Loucy (cell line): ENCODE measurements at regions not wholly inside any gene's neighbourhood (a gene's known extent, or its start where the extent isn't known, plus 50 kb on each side); places are given as distances from the start of the nearest gene placed in this dataset.

Source experiments
- H2AFZ ChIP-seq: fragments of 200-600 bp; sonication (generic); 2 replicates; pipeline ENCODE4 v1.6.0; 2016; ENCODE audit warnings: antibody characterized with exemption, mild to moderate bottlenecking, low read length, moderate library complexity
- H3F3A ChIP-seq: fragments of 200-600 bp; 2 replicates; pipeline ENCODE4 v1.6.0; 2016; ENCODE audit warnings: antibody characterized with exemption, low read depth, mild to moderate bottlenecking
- H3K27me3 ChIP-seq: fragments of 200-600 bp; sonication (generic); 2 replicates; pipeline ENCODE4 v1.6.1; 2014; ENCODE audit warnings: low read length, mild to moderate bottlenecking; ENCODE audit not compliant: insufficient read depth, poor library complexity, severe bottlenecking
- H3K36me3 ChIP-seq: fragments of 200-600 bp; sonication (generic); 2 replicates; pipeline ENCODE4 v1.6.1; 2016; ENCODE audit warnings: low read length; ENCODE audit not compliant: insufficient read depth
- H3K4me1 ChIP-seq: fragments of 200-600 bp; sonication (generic); 2 replicates; pipeline ENCODE4 v1.5.1; 2014; ENCODE audit warnings: low read length, mild to moderate bottlenecking; ENCODE audit not compliant: insufficient read depth, poor library complexity, severe bottlenecking
- H3K4me2 ChIP-seq: fragments of 200-600 bp; sonication (generic); 2 replicates; pipeline ENCODE4 v1.6.0; 2014; ENCODE audit warnings: antibody characterized with exemption, low read length, low read depth, mild to moderate bottlenecking; ENCODE audit not compliant: poor library complexity, severe bottlenecking
- H3K4me3 ChIP-seq: fragments of 200-600 bp; sonication (generic); 2 replicates; pipeline ENCODE4 v1.5.1; 2014; ENCODE audit warnings: low read length, mild to moderate bottlenecking, mixed read lengths; ENCODE audit not compliant: poor library complexity, severe bottlenecking
- H3K79me2 ChIP-seq: fragments of 200-600 bp; sonication (generic); 2 replicates; pipeline ENCODE4 v1.6.1; 2014; ENCODE audit warnings: low read length; ENCODE audit not compliant: insufficient read depth
- H3K9ac ChIP-seq: fragments of 200-600 bp; sonication (generic); 2 replicates; pipeline ENCODE4 v1.6.0; 2014; ENCODE audit warnings: mild to moderate bottlenecking, low read depth, low read length, moderate library complexity; ENCODE audit not compliant: poor library complexity, severe bottlenecking
- H3K9me2 ChIP-seq: fragments of 200-600 bp; sonication (generic); replicated peaks from 2 replicates; pipeline ENCODE4 v1.6.1; 2016; ENCODE audit warnings: low read depth, low read length, mixed read lengths
- H3K9me3 ChIP-seq: fragments of 200-600 bp; sonication (generic); 2 replicates; pipeline ENCODE4 v1.6.1; 2014; ENCODE audit warnings: mild to moderate bottlenecking, antibody characterized with exemption, low read length, low read depth; ENCODE audit not compliant: insufficient read depth
- H4K20me1 ChIP-seq: fragments of 200-600 bp; sonication (generic); 2 replicates; pipeline ENCODE4 v1.6.0; 2014; ENCODE audit warnings: antibody characterized with exemption, low read length, mild to moderate bottlenecking; ENCODE audit not compliant: insufficient read depth, poor library complexity, severe bottlenecking
- CTCF ChIP-seq: fragments of 200-600 bp; sonication (generic); conservative IDR thresholded peaks from 2 replicates; pipeline ENCODE4 v1.5.1; 2014; ENCODE audit warnings: mild to moderate bottlenecking, antibody characterized with exemption, low read length
- EZH2phosphoT487 ChIP-seq: fragments of 200-600 bp; IDR thresholded peaks from 2 replicates; pipeline ENCODE4 v1.6.1; 2018; ENCODE audit warnings: antibody characterized with exemption, mild to moderate bottlenecking, moderate library complexity, borderline replicate concordance

DNA sequence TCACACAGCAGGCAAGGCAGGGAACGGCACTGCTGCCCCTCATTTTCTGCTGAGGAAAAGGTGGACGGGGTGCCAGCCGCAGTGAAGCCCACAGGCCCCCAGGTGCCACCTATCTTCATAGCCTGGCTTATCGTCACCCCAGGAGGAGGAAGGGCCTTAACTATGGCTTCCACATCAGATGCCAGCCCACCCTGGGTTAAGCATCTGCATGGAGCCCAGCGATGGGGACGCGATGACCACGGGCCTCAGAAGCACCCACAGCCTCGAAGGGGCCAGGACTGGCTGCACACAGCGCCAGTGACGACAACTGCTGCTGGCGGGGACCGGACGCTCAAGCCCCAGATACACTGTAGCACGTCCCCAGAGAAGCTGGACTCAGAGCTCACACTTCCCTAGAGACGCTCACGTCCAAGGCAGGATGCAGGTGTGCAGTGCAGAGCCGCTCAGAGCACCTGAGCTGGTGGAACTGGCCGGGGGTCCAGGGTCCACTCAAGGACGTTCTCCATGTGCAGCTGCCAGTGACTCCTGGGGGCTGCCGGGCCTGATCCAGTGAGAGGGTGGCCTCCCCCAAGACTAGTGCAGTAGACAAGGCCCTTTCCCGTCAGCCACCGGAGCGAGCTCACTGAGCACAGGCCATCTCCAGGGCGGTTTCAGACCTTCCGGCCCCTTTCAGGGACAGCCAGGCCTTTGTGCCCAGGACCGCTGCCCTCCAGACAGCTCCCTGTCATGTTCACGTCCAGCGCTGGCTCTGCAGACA lies 83.0 kb downstream of the YTHDF1 start:
- no peak overlapping the region for H3K4me2 ChIP-seq
- no peaks in the 10 kb centered on the region for H3K9me2 ChIP-seq
- no peak overlapping the region for H2AFZ ChIP-seq
- H3K9me3 ChIP-seq = no peaks in the 10 kb centered on the region
- no peak overlapping the region for H3K4me3 ChIP-seq
- no peaks in the 10 kb centered on the region for H3F3A ChIP-seq
- H3K79me2 ChIP-seq = no peaks in the 10 kb centered on the region
- H3K4me1 ChIP-seq = no peaks in the 10 kb centered on the region
- no peak overlapping the region for H3K9ac ChIP-seq
- no peak for TF ChIP-seq CTCF
- no peak for TF ChIP-seq EZH2phosphoT487
- no peaks in the 10 kb centered on the region for H4K20me1 ChIP-seq
- H3K36me3 ChIP-seq = no peaks in the 10 kb centered on the region
- H3K27me3 ChIP-seq = no peaks in the 10 kb centered on the region

DNA sequence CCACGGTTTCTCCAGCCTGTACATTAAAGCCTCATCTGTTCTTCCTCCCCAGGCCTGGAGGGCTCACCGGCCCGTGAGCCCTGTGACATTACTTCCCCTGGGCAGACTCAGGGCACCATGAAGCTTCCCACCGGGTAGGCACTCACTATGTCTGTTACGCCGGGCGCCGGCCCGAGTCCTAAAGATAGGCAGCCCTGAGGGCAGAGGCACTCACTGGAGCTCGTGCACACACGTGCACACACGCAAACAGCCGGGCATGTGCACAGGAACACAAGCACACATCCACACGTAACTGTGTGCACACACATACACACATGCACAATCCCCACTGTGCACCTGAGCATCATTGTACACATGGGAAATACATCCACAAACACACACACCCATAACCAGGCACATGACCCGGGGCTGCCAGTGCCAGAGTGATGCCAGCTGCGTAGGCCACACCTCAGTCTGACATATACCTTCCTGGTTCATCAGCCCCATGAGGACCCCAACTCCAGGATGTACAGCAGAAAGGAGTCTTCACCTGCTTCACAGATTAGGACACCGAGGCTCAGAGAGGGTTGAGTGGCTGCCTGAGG lies 83.7 kb downstream of the YTHDF1 start:
- Histone ChIP-seq H3F3A (no peaks in the 10 kb centered on the region), H3K4me3 (no peak overlapping the region), H3K27me3 (no peaks in the 10 kb centered on the region), H3K79me2 (no peaks in the 10 kb centered on the region), H3K9me3 (no peaks in the 10 kb centered on the region), H3K36me3 (no peaks in the 10 kb centered on the region), H3K9ac (no peak overlapping the region), H3K9me2 (no peaks in the 10 kb centered on the region), H3K4me1 (no peaks in the 10 kb centered on the region), H4K20me1 (no peaks in the 10 kb centered on the region), H2AFZ (no peak overlapping the region), H3K4me2 (no peak overlapping the region)
- TF ChIP-seq EZH2phosphoT487 (no peak), CTCF (no peak)

- no peak overlapping the region for H3K4me3 ChIP-seq
- H3K4me2 ChIP-seq = no peak overlapping the region
- H3K9me3 ChIP-seq = no peaks in the 10 kb centered on the region
- no peak overlapping the region for H3K9ac ChIP-seq
- H3K4me1 ChIP-seq = no peaks in the 10 kb centered on the region
- H3K36me3 ChIP-seq = no peaks in the 10 kb centered on the region
- no peaks in the 10 kb centered on the region for H3K27me3 ChIP-seq
- no peak for TF ChIP-seq EZH2phosphoT487
- no peak for TF ChIP-seq CTCF
- no peaks in the 10 kb centered on the region for H4K20me1 ChIP-seq
- H3K79me2 ChIP-seq = no peaks in the 10 kb centered on the region
- H3F3A ChIP-seq = no peaks in the 10 kb centered on the region
- H2AFZ ChIP-seq = no peak overlapping the region
- H3K9me2 ChIP-seq = no peaks in the 10 kb centered on the region
Measured at GRCh38 chr20:63130658-63131577, 85.0 kb downstream of the YTHDF1 start.
